ENCODE measurements at regions not wholly inside any gene's neighbourhood (a gene's known extent, or its start where the extent isn't known, plus 50 kb on each side); places are given as distances from the start of the nearest gene placed in this dataset.
A peak's percentile ranks its signal among the peaks of the same experiment; 100 is the strongest.

DNA sequence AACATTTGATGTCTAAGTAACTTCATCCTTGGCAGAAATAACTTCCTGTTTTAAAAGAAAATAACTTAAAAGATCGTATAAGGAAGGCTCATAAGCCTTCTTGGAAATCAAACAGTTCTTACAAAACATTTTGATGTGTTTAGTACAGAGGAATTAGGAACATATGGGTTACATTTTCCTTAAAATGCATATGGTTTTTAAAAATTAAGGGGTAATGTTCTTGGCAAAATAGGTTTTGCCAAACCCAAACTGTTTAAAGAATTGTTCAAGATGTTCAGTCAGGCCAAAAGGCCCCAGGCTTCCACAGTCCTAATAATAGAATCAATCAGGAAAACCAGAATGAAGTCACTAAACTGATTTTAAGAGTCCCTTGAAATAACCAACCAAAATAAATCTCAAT, 142.7 kb upstream of the SLC35B3 start:
- POLR2A ChIA-PET = no interaction called here

GRCh38 chr6:8574749-8575468, 139.6 kb upstream of the SLC35B3 start:
- no peak for DNase-seq
- Histone ChIP-seq H3K4me1 (ENCODE audit: control insufficient read depth in 2 of 2, insufficient read depth in 2 of 2, low read length in 2 of 2) (no peaks in the 10 kb centered on the region), H3K4me3 (ENCODE audit: low read length) (no peak overlapping the region), H3K36me3 (ENCODE audit: control insufficient read depth in 2 of 3, insufficient read depth in 3 of 3, low read length in 3 of 3) (no peaks in the 10 kb centered on the region), H3K27me3 (ENCODE audit: control insufficient read depth in 2 of 2, insufficient read depth in 2 of 2, low read length in 2 of 2) (no peaks in the 10 kb centered on the region), H3K27ac (ENCODE audit: low read depth, low read length) (no peak overlapping the region), H3K9me3 (ENCODE audit: control insufficient read depth in 2 of 3, low read length in 3 of 3) (no peaks in the 10 kb centered on the region)
- Mint-ChIP-seq H3K9me3 (peaks cover 0 to 1% (median 0%) of the 10 kb centered on the region in 11 donors), H3K4me1 (no peaks in the 10 kb centered on the region), H3K4me3 (no peak overlapping the region), H3K27me3 (no peaks in the 10 kb centered on the region), H3K27ac (no peak overlapping the region), H3K36me3 (no peaks in the 10 kb centered on the region)
- ChIA-PET CTCF (no interaction called here), POLR2A (no interaction called here)
- no peak for ATAC-seq
- intact Hi-C loops (cut with micrococcal nuclease) = no loop called here

More for the DNA sequence above, 142.7 kb upstream of the SLC35B3 start:
- ATAC-seq = no peak
- Mint-ChIP-seq H3K4me3 (no peak overlapping the region), H3K36me3 (no peaks in the 10 kb centered on the region), H3K27ac (no peak overlapping the region), H3K9me3 (peaks cover 0 to 5% (median 0%) of the 10 kb centered on the region in 11 donors), H3K27me3 (no peaks in the 10 kb centered on the region), H3K4me1 (no peaks in the 10 kb centered on the region)
- no peak overlapping the region for H3K4me3 ChIP-seq (ENCODE audit: low read length)
- no peaks in the 10 kb centered on the region for H3K4me1 ChIP-seq (ENCODE audit: control insufficient read depth in 2 of 2, insufficient read depth in 2 of 2, low read length in 2 of 2)
- no peaks in the 10 kb centered on the region for H3K36me3 ChIP-seq (ENCODE audit: control insufficient read depth in 2 of 3, insufficient read depth in 3 of 3, low read length in 3 of 3)
- H3K27me3 ChIP-seq (ENCODE audit: control insufficient read depth in 2 of 2, insufficient read depth in 2 of 2, low read length in 2 of 2) = no peaks in the 10 kb centered on the region
- H3K27ac ChIP-seq (ENCODE audit: low read depth, low read length) = no peak overlapping the region
- CTCF ChIA-PET = no interaction called here
- DNase-seq = no peak
- intact Hi-C loops (cut with micrococcal nuclease) = no loop called here
- H3K9me3 ChIP-seq (ENCODE audit: control insufficient read depth in 2 of 3, low read length in 3 of 3) = no peaks in the 10 kb centered on the region

DNA sequence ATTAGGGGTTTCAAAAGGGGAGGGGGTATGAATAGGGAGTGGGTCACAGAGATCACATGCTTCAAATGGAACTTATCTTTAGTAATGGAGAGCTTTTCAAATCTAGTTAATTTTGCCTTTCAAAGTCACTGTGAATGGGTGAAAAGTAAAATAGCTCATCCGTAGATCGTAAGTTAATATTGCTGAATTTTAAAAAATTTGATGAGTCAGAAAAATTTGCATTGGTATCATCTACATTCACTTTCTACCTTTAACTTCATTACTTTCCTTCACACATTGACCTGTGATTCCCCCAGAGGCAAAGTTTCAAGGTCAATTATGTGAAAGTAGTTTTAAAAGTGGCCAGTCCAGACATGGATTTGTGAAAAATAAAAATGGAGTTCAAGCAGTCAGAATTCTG, 139.0 kb upstream of the SLC35B3 start:
- no peak for DNase-seq
- ChIA-PET POLR2A (no interaction called here), CTCF (no interaction called here)
- Histone ChIP-seq H3K4me3 (ENCODE audit: low read length) (no peak overlapping the region), H3K9me3 (ENCODE audit: control insufficient read depth in 2 of 3, low read length in 3 of 3) (no peaks in the 10 kb centered on the region), H3K36me3 (ENCODE audit: control insufficient read depth in 2 of 3, insufficient read depth in 3 of 3, low read length in 3 of 3) (no peaks in the 10 kb centered on the region), H3K27ac (ENCODE audit: low read depth, low read length) (no peak overlapping the region), H3K27me3 (ENCODE audit: control insufficient read depth in 2 of 2, insufficient read depth in 2 of 2, low read length in 2 of 2) (no peaks in the 10 kb centered on the region), H3K4me1 (ENCODE audit: control insufficient read depth in 2 of 2, insufficient read depth in 2 of 2, low read length in 2 of 2) (no peaks in the 10 kb centered on the region)
- H3K36me3 Mint-ChIP-seq = no peaks in the 10 kb centered on the region
- H3K27me3 Mint-ChIP-seq = no peaks in the 10 kb centered on the region
- H3K4me1 Mint-ChIP-seq = no peaks in the 10 kb centered on the region
- ATAC-seq = no peak
- H3K4me3 Mint-ChIP-seq = no peak overlapping the region
- intact Hi-C loops (cut with micrococcal nuclease) = no loop called here
- peaks cover 0 to 3% (median 0%) of the 10 kb centered on the region in 11 donors for H3K9me3 Mint-ChIP-seq
- peak overlapping the region in 1 of 9 donors; percentile 45 for H3K27ac Mint-ChIP-seq

- Mint-ChIP-seq H3K4me1 (no peaks in the 10 kb centered on the region), H3K9me3 (peaks cover 0 to 5% (median 2%) of the 10 kb centered on the region in 11 donors), H3K36me3 (no peaks in the 10 kb centered on the region), H3K27me3 (no peaks in the 10 kb centered on the region), H3K4me3 (no peak overlapping the region), H3K27ac (no peak overlapping the region)
- H3K27me3 ChIP-seq (ENCODE audit: control insufficient read depth in 2 of 2, insufficient read depth in 2 of 2, low read length in 2 of 2) = no peaks in the 10 kb centered on the region
- ATAC-seq = no peak
- no peaks in the 10 kb centered on the region for H3K36me3 ChIP-seq (ENCODE audit: control insufficient read depth in 2 of 3, insufficient read depth in 3 of 3, low read length in 3 of 3)
- no peak overlapping the region for H3K27ac ChIP-seq (ENCODE audit: low read depth, low read length)
- ChIA-PET CTCF (no interaction called here), POLR2A (no interaction called here)
- no peaks in the 10 kb centered on the region for H3K4me1 ChIP-seq (ENCODE audit: control insufficient read depth in 2 of 2, insufficient read depth in 2 of 2, low read length in 2 of 2)
- intact Hi-C loops (cut with micrococcal nuclease) = no loop called here
- no peak for DNase-seq
- no peaks in the 10 kb centered on the region for H3K9me3 ChIP-seq (ENCODE audit: control insufficient read depth in 2 of 3, low read length in 3 of 3)
- H3K4me3 ChIP-seq (ENCODE audit: low read length) = no peak overlapping the region
Measured at GRCh38 chr6:8570256-8570920, 135.0 kb upstream of the SLC35B3 start.

DNA sequence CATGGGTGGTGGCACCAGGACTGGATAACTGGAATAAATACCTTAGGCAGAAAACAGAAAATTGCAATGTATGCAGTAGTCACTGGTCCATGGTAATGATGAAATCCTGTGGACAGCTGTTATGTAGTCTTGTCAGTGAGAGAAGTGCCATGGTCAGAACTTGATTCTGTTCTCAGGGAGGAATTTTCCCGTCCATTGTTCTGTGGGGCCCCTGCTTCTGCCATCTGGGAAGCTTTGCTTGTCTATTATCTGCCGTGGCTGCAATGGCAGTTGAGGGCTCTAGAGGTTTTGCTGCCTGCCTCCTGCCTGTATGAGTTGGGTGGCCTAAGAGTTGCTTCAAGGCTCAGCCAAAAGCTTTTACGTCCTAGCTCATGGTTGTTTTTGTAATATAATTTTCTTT, 126.8 kb upstream of the SLC35B3 start:
- no peak for DNase-seq
- no peak overlapping the region for H3K4me3 Mint-ChIP-seq
- intact Hi-C loops (cut with micrococcal nuclease) = no loop called here

DNA sequence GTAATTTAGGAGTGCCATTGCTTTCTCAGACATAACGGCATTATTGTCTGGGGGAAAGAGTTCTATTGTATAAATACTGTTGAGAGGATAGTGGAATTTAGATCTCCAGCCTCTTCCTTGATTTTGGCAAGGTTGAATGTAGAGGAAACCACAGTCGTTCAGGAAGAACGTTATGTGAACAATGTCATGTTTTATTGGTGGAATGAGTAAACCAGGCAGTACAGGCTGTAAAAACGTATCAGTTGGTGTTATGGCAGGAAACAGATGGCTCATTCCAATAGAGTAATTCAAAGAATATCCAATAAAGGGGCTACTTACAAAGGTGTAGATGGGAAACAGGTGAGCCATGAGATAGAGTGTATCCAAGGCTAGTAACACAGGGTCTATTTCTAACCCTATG, 123.6 kb upstream of the SLC35B3 start:
- ChIA-PET POLR2A (no interaction called here), CTCF (no interaction called here)
- H3K9me3 ChIP-seq (ENCODE audit: control insufficient read depth in 2 of 3, low read length in 3 of 3) = no peaks in the 10 kb centered on the region
- no peak overlapping the region for H3K4me3 ChIP-seq (ENCODE audit: low read length)
- Mint-ChIP-seq H3K27me3 (no peaks in the 10 kb centered on the region), H3K27ac (no peak overlapping the region), H3K4me3 (no peak overlapping the region), H3K4me1 (no peaks in the 10 kb centered on the region), H3K36me3 (no peaks in the 10 kb centered on the region), H3K9me3 (peaks cover 0 to 2% (median 0%) of the 10 kb centered on the region in 11 donors)
- no peaks in the 10 kb centered on the region for H3K4me1 ChIP-seq (ENCODE audit: control insufficient read depth in 2 of 2, insufficient read depth in 2 of 2, low read length in 2 of 2)
- H3K27ac ChIP-seq (ENCODE audit: low read depth, low read length) = no peak overlapping the region
- DNase-seq (no peak), ATAC-seq (no peak)
- no peaks in the 10 kb centered on the region for H3K27me3 ChIP-seq (ENCODE audit: control insufficient read depth in 2 of 2, insufficient read depth in 2 of 2, low read length in 2 of 2)
- H3K36me3 ChIP-seq (ENCODE audit: control insufficient read depth in 2 of 3, insufficient read depth in 3 of 3, low read length in 3 of 3) = no peaks in the 10 kb centered on the region
- intact Hi-C loops (cut with micrococcal nuclease) = no loop called here

More for the DNA sequence above, 126.8 kb upstream of the SLC35B3 start:
- Histone ChIP-seq H3K36me3 (ENCODE audit: control insufficient read depth in 2 of 3, insufficient read depth in 3 of 3, low read length in 3 of 3) (no peaks in the 10 kb centered on the region), H3K4me1 (ENCODE audit: control insufficient read depth in 2 of 2, insufficient read depth in 2 of 2, low read length in 2 of 2) (no peaks in the 10 kb centered on the region), H3K9me3 (ENCODE audit: control insufficient read depth in 2 of 3, low read length in 3 of 3) (no peaks in the 10 kb centered on the region), H3K27ac (ENCODE audit: low read depth, low read length) (no peak overlapping the region), H3K27me3 (ENCODE audit: control insufficient read depth in 2 of 2, insufficient read depth in 2 of 2, low read length in 2 of 2) (no peaks in the 10 kb centered on the region), H3K4me3 (ENCODE audit: low read length) (no peak overlapping the region)
- H3K27me3 Mint-ChIP-seq = no peaks in the 10 kb centered on the region
- ATAC-seq = no peak
- CTCF ChIA-PET = no interaction called here
- no peaks in the 10 kb centered on the region for H3K4me1 Mint-ChIP-seq
- H3K27ac Mint-ChIP-seq = no peak overlapping the region
- POLR2A ChIA-PET = no interaction called here
- H3K9me3 Mint-ChIP-seq = peaks cover 0 to 2% (median 0%) of the 10 kb centered on the region in 11 donors
- H3K36me3 Mint-ChIP-seq = no peaks in the 10 kb centered on the region
